ENCODE measurements at regions not wholly inside any gene's neighbourhood (a gene's known extent, or its start where the extent isn't known, plus 50 kb on each side); places are given as distances from the start of the nearest gene placed in this dataset.

DNA sequence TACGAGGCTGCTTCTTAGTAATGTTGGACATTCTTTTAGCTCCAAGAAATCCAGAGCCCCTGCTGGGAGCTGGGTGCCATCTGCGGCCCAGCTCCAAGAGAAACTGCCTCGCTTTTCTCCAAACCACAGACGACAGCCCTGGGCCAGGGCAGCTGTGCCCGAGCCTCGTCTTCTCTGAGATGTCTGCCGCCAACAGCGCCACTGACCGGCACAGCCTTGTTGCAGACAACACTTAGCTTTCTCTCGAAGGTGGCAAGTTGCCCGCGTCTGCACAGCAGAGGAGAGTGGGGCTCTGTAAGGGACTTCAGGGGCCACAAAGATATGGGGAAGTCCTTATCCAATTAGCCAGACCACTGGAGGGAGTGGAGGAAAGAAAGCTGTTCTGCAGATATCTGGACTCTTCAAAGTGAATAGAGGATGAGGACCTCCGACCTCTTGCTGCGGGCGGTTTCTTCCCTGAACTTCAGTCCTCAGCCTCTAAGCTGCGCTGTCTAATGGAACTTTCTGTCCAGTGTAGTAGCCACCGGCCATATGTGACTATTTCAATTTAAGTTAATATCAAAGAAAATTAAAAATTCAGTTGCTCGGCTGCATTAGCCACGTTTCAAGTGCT is 63.9 kb upstream of the DISP3 start:
- DNase-seq: no peak

DNA sequence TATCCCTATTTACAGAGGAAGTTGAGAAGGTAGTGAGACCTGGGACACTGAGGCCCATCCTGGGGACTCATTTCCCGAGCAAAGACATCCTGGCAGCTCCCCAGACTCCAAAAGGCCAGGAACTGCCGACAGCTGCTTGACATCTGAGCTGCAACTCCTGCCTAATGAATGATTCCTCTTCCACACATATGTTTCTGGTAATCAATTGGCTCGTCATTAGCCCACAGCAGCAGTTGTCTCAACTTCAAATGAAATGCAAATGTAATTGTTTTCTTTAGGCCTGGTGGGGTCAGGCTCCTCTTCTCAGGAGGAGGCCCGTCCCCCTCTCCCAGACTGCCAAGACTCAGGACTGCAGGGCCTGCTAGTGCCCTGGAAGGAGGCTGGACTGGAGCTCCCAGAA is 61.8 kb upstream of the DISP3 start:
- DNase-seq: peak; percentile 63

GRCh38 chr1:11418056-11418455 is 60.9 kb upstream of the DISP3 start:
- no peak for DNase-seq

GRCh38 chr1:11421443-11421842 is 57.5 kb upstream of the DISP3 start:
- DNase-seq: no peak

DNA sequence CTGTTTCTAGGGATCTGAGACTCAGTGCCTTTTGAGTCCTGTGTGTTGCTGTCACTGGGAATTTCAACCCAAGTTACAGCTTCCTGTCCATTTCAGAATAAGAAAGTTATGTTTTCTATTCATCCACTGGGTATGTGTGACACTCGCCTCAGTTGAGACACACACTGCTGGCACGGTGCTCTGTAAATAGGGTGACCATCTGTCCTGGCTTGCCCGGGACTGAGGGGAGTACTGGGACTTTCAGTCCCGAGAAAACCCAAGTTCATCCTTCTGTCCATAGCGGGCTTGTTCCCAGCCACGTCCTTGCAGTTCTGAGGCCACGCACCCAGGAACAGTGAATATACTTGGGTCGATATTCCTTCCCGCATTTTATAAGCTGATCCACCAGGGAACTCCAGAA is 56.3 kb upstream of the DISP3 start:
- DNase-seq: no peak

GRCh38 chr1:11426617-11427016 is 52.3 kb upstream of the DISP3 start:
- DNase-seq: no peak

GRCh38 chr1:11428789-11429188 is 50.2 kb upstream of the DISP3 start:
- DNase-seq: no peak

Data from skin of body (tissue), 1 donor.